IMR-90 (cell line): ENCODE measurements at regions not wholly inside any gene's neighbourhood (a gene's known extent, or its start where the extent isn't known, plus 50 kb on each side); places are given as distances from the start of the nearest gene placed in this dataset.

Experiments used
- ATAC-seq: fragments of 200-7000 bp; cut with Tn5 transposase; 2 replicates; pipeline ENCODE4 v1.9.1; 2020; ENCODE audit warnings: low read depth, mild to moderate bottlenecking, moderate library complexity
- BruUV-seq: library from RNA; stranded (reverse); fragments of 400-500 nt; replicated peaks from 2 replicates; lab custom pipeline; 2021; lab: Mats Ljungman, UMichigan
- CTCF ChIA-PET: fragments of 300-600 bp; formaldehyde crosslinking; extraction: SDS; loops from one replicate; lab custom pipeline; 2021; ENCODE audit warnings: antibody characterized with exemption; lab: Yijun Ruan, JAX
- POLR2A ChIA-PET: fragments of 300-600 bp; sonication (Branson Sonifier 250); formaldehyde crosslinking; loops from one replicate; lab custom pipeline; 2022; ENCODE audit warnings: antibody characterized with exemption; ENCODE audit not compliant: unreplicated experiment; lab: Charles Lee
- DNase-seq: peaks from one replicate; pipeline ENCODE4 v3.0.0; 2013
- H2AFZ ChIP-seq: replicated peaks from 2 replicates; pipeline ENCODE3; 2013; ENCODE audit warnings: low read length, mild to moderate bottlenecking; ENCODE audit not compliant: poor library complexity
- H2AK5ac ChIP-seq: 2 replicates; pipeline ENCODE4 v1.6.1; 2013; ENCODE audit warnings: low read depth, low read length, inconsistent platforms
- H2AK9ac ChIP-seq: replicated peaks from 2 replicates; pipeline ENCODE3; 2013; ENCODE audit warnings: mild to moderate bottlenecking, low read depth, low read length, moderate library complexity; ENCODE audit not compliant: poor library complexity
- H2BK120ac ChIP-seq: 2 replicates; pipeline ENCODE4 v1.6.1; 2013; ENCODE audit warnings: low read depth, low read length, inconsistent platforms
- H2BK15ac ChIP-seq: 3 replicates; pipeline ENCODE4 v1.6.1; 2013; ENCODE audit warnings: low read depth, low read length, inconsistent platforms
- H2BK20ac ChIP-seq: 2 replicates; pipeline ENCODE4 v1.6.1; 2013; ENCODE audit warnings: low read depth, mild to moderate bottlenecking, inconsistent platforms, low read length, moderate library complexity
- H2BK5ac ChIP-seq: 2 replicates; pipeline ENCODE4 v1.6.1; 2013; ENCODE audit warnings: mild to moderate bottlenecking, low read depth, low read length, inconsistent platforms; ENCODE audit not compliant: poor library complexity, severe bottlenecking
- H3K14ac ChIP-seq: replicated peaks from 2 replicates; pipeline ENCODE4 v1.6.1; 2013; ENCODE audit warnings: low read depth, low read length, inconsistent platforms
- H3K18ac ChIP-seq: 2 replicates; pipeline ENCODE4 v1.6.1; 2013; ENCODE audit warnings: low read depth, low read length, control low read depth
- H3K23ac ChIP-seq: 2 replicates; pipeline ENCODE4 v1.6.1; 2013; ENCODE audit warnings: low read depth, low read length, inconsistent platforms
- H3K27ac ChIP-seq: 2 replicates; pipeline ENCODE4 v1.5.1; 2013; ENCODE audit warnings: mild to moderate bottlenecking, control low read depth, low read length; ENCODE audit not compliant: insufficient read depth
- H3K27me3 ChIP-seq: 2 replicates; pipeline ENCODE4 v1.6.1; 2013; ENCODE audit warnings: low read length; ENCODE audit not compliant: control insufficient read depth, insufficient read depth
- H3K36me3 ChIP-seq: 2 replicates; pipeline ENCODE4 v1.6.1; 2013; ENCODE audit warnings: low read length, mixed read lengths; ENCODE audit not compliant: control insufficient read depth, insufficient read depth
- H3K4ac ChIP-seq: 2 replicates; pipeline ENCODE4 v1.6.1; 2013; ENCODE audit warnings: low read depth, low read length, inconsistent platforms
- H3K4me1 ChIP-seq: 2 replicates; pipeline ENCODE4 v1.6.1; 2013; ENCODE audit warnings: low read length, mixed read lengths; ENCODE audit not compliant: control insufficient read depth, insufficient read depth
- H3K4me2 ChIP-seq: 2 replicates; pipeline ENCODE4 v1.6.1; 2013; ENCODE audit warnings: low read depth, mild to moderate bottlenecking, control low read depth, low read length, moderate library complexity
- H3K4me3 ChIP-seq: 2 replicates; pipeline ENCODE4 v1.5.1; 2013; ENCODE audit warnings: low read depth, mild to moderate bottlenecking, control low read depth, low read length, moderate library complexity; ENCODE audit not compliant: insufficient read depth
- H3K56ac ChIP-seq: 2 replicates; pipeline ENCODE4 v1.6.1; 2013; ENCODE audit warnings: low read length, inconsistent platforms; ENCODE audit not compliant: insufficient read depth; ENCODE audit errors: extremely low read depth
- H3K79me1 ChIP-seq, 2 experiments: 2 replicates each; pipeline ENCODE4 v1.6.1; 2013; ENCODE audit warnings: low read length in 2 of 2, inconsistent platforms in 1 of 2, low read depth in 1 of 2
- H3K9ac ChIP-seq: 2 replicates; pipeline ENCODE4 v1.6.1; 2013; ENCODE audit warnings: low read depth, low read length, control low read depth
- H3K9me1 ChIP-seq: 2 replicates; pipeline ENCODE4 v1.6.1; 2013; ENCODE audit warnings: low read length, inconsistent platforms; ENCODE audit not compliant: insufficient read depth
- H3K9me3 ChIP-seq: 2 replicates; pipeline ENCODE4 v1.6.1; 2013; ENCODE audit warnings: low read length; ENCODE audit not compliant: control insufficient read depth, insufficient read depth
- H4K20me1 ChIP-seq: 2 replicates; pipeline ENCODE4 v1.6.1; 2013; ENCODE audit warnings: low read length, inconsistent platforms; ENCODE audit not compliant: insufficient read depth
- H4K5ac ChIP-seq: 2 replicates; pipeline ENCODE4 v1.6.1; 2013; ENCODE audit warnings: mild to moderate bottlenecking, low read depth, low read length, control low read depth
- H4K8ac ChIP-seq, 2 experiments: 2 replicates each; pipeline ENCODE4 v1.6.1; 2013; ENCODE audit warnings: low read depth in 2 of 2, low read length in 2 of 2, control low read depth in 1 of 2, inconsistent platforms in 1 of 2
- H4K91ac ChIP-seq: 2 replicates; pipeline ENCODE4 v1.6.1; 2013; ENCODE audit warnings: low read depth, low read length, inconsistent platforms; ENCODE audit not compliant: insufficient read depth
- BHLHE40 ChIP-seq: fragments of 150-350 bp; IDR thresholded peaks from 2 replicates; pipeline ENCODE4 v1.6.1; 2016; ENCODE audit warnings: mild to moderate bottlenecking, low read depth, low read length
- CEBPB ChIP-seq: IDR thresholded peaks from 2 replicates; pipeline ENCODE4 v1.6.1; 2012; ENCODE audit warnings: low read depth, low read length, improper control_type of control experiment
- CHD1 ChIP-seq: IDR thresholded peaks from 2 replicates; pipeline ENCODE4 v1.6.1; 2012; ENCODE audit warnings: low read depth, low read length, improper control_type of control experiment
- FOS ChIP-seq: fragments of 150-350 bp; IDR thresholded peaks from 2 replicates; pipeline ENCODE4 v1.6.1; 2016; ENCODE audit warnings: low read depth, low read length
- MAFK ChIP-seq: IDR thresholded peaks from 2 replicates; pipeline ENCODE4 v1.6.1; 2012; ENCODE audit warnings: low read depth, low read length, improper control_type of control experiment
- MAZ ChIP-seq: IDR thresholded peaks from 2 replicates; pipeline ENCODE4 v1.6.1; 2012; ENCODE audit warnings: low read depth, mild to moderate bottlenecking, low read length, improper control_type of control experiment, moderate library complexity, borderline replicate concordance
- MXI1 ChIP-seq: IDR thresholded peaks from 2 replicates; pipeline ENCODE4 v1.6.1; 2012; ENCODE audit warnings: low read depth, mild to moderate bottlenecking, low read length, moderate library complexity, borderline replicate concordance
- NFE2L2 ChIP-seq: fragments of 150-350 bp; IDR thresholded peaks from 2 replicates; pipeline ENCODE4 v1.6.1; 2016; ENCODE audit warnings: low read depth, mild to moderate bottlenecking, low read length
- POLR2A ChIP-seq: IDR thresholded peaks from 2 replicates; pipeline ENCODE4 v1.6.1; 2012; ENCODE audit warnings: mild to moderate bottlenecking, low read depth, low read length
- RAD21 ChIP-seq: IDR thresholded peaks from 2 replicates; pipeline ENCODE4 v1.6.1; 2012; ENCODE audit warnings: low read length, improper control_type of control experiment
- RCOR1 ChIP-seq: IDR thresholded peaks from 2 replicates; pipeline ENCODE4 v1.6.1; 2012; ENCODE audit warnings: mild to moderate bottlenecking, low read length, improper control_type of control experiment; ENCODE audit not compliant: insufficient replicate concordance
- RFX5 ChIP-seq: IDR thresholded peaks from 2 replicates; pipeline ENCODE4 v1.8.0; 2012; ENCODE audit warnings: low read depth, mild to moderate bottlenecking, low read length, moderate library complexity
- SMC3 ChIP-seq: fragments of 150-350 bp; IDR thresholded peaks from 2 replicates; pipeline ENCODE4 v1.6.1; 2016; ENCODE audit warnings: low read depth, mild to moderate bottlenecking, antibody characterized with exemption, low read length, moderate library complexity
- WGBS, 2 experiments: methylation state at CpG; one replicate each; pipeline versions ENCODE4 v1.1.5 to v1.1.7; 2013; ENCODE audit warnings: missing lambda C conversion rate in 2 of 2; ENCODE audit not compliant: insufficient read length in 1 of 2; ENCODE audit errors: extremely low coverage in 2 of 2; 5-methylcytosine and 5-hydroxymethylcytosine counted together
- dilution Hi-C: fragments of 300-500 bp; cut with HindIII; formaldehyde crosslinking; loops from one replicate; pipeline ENCODE4 v1.14.3; 2018; ENCODE audit warnings: low sequenced_read_pairs; ENCODE audit not compliant: unreplicated experiment
- in situ Hi-C: fragments of 300-500 bp; cut with MboI; formaldehyde crosslinking; loops from 3 replicates; pipeline ENCODE4 v1.14.3; 2019; ENCODE audit warnings: low sequenced_read_pairs, inconsistent platforms, mixed read lengths
- intact Hi-C: fragments of 100-400 bp; cut with micrococcal nuclease; formaldehyde crosslinking; loops from 2 replicates; pipeline ENCODE4 v1.10.0; 2022
- TF ChIP-seq, protein P1 (sequence below): fragments of 150-350 bp; IDR thresholded peaks from 2 replicates; pipeline ENCODE4 v1.6.1; 2017; ENCODE audit warnings: mild to moderate bottlenecking, antibody characterized with exemption, low read length, low read depth
- TF ChIP-seq, protein P2 (sequence below): conservative IDR thresholded peaks from 2 replicates; pipeline ENCODE4 v1.5.1; 2012; ENCODE audit warnings: mild to moderate bottlenecking, low read depth, low read length, improper control_type of control experiment
- TF ChIP-seq, protein P3 (sequence below): fragments of 150-350 bp; IDR thresholded peaks from 2 replicates; pipeline ENCODE4 v1.6.1; 2016; ENCODE audit warnings: low read depth, mild to moderate bottlenecking, low read length, moderate library complexity, borderline replicate concordance

DNA sequence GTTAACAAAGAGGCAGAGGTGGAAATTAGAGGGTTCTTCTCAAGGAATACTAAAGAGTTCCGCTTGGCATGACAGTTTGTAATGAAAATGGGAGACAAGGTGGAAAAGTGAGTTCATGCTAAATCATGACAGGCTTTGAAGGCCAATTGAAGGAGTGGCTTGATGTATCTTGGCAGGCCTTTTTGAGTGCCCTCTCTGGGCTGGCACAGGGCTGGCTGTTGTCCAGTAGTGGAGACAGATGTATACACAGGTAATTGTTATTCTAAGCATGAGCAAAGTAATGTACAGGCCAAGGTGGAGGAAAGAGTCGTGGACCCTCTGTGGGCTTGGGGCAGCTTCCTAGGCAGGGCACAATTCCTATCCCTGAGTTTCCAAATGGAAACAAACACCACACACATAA is 196.7 kb upstream of the GALNT2 start:
- in situ Hi-C loops, result no loop called here
- Histone ChIP-seq H2AK5ac (no peak overlapping the region), H3K27ac (no peak overlapping the region), H3K18ac (no peak overlapping the region), H2BK120ac (no peak overlapping the region), H3K4me3 (no peak overlapping the region), H3K23ac (no peak overlapping the region), H3K9me3 (no peaks in the 10 kb centered on the region), H3K14ac (no peak overlapping the region), H3K4me1 (no peaks in the 10 kb centered on the region), H3K56ac (no peak overlapping the region), H4K5ac (no peak overlapping the region), H4K8ac (no peak overlapping the region), H2BK20ac (no peak overlapping the region), H3K4me2 (no peak overlapping the region), H4K20me1 (no peaks in the 10 kb centered on the region), H3K79me1 (no peaks in the 10 kb centered on the region), H3K9me1 (no peaks in the 10 kb centered on the region), H3K27me3 (no peaks in the 10 kb centered on the region), H3K4ac (no peak overlapping the region), H4K91ac (no peak overlapping the region), H2AFZ (no peak overlapping the region), H2BK5ac (peak overlapping the region; percentile 30), H3K36me3 (no peaks in the 10 kb centered on the region), H2BK15ac (no peak overlapping the region), H3K9ac (no peak overlapping the region), H2AK9ac (no peak overlapping the region)
- TF ChIP-seq FOS (no peak), CHD1 (no peak), BHLHE40 (no peak), MAFK (no peak), SMC3 (no peak), RFX5 (no peak), MAZ (no peak), POLR2A (no peak), MXI1 (no peak), RCOR1 (no peak), RAD21 (no peak), CEBPB (no peak), NFE2L2 (no peak)
- TF ChIP-seq, protein P1, sequence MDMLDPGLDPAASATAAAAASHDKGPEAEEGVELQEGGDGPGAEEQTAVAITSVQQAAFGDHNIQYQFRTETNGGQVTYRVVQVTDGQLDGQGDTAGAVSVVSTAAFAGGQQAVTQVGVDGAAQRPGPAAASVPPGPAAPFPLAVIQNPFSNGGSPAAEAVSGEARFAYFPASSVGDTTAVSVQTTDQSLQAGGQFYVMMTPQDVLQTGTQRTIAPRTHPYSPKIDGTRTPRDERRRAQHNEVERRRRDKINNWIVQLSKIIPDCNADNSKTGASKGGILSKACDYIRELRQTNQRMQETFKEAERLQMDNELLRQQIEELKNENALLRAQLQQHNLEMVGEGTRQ, result no peak
- TF ChIP-seq, protein P2, sequence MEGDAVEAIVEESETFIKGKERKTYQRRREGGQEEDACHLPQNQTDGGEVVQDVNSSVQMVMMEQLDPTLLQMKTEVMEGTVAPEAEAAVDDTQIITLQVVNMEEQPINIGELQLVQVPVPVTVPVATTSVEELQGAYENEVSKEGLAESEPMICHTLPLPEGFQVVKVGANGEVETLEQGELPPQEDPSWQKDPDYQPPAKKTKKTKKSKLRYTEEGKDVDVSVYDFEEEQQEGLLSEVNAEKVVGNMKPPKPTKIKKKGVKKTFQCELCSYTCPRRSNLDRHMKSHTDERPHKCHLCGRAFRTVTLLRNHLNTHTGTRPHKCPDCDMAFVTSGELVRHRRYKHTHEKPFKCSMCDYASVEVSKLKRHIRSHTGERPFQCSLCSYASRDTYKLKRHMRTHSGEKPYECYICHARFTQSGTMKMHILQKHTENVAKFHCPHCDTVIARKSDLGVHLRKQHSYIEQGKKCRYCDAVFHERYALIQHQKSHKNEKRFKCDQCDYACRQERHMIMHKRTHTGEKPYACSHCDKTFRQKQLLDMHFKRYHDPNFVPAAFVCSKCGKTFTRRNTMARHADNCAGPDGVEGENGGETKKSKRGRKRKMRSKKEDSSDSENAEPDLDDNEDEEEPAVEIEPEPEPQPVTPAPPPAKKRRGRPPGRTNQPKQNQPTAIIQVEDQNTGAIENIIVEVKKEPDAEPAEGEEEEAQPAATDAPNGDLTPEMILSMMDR, result no peak
- TF ChIP-seq, protein P3, sequence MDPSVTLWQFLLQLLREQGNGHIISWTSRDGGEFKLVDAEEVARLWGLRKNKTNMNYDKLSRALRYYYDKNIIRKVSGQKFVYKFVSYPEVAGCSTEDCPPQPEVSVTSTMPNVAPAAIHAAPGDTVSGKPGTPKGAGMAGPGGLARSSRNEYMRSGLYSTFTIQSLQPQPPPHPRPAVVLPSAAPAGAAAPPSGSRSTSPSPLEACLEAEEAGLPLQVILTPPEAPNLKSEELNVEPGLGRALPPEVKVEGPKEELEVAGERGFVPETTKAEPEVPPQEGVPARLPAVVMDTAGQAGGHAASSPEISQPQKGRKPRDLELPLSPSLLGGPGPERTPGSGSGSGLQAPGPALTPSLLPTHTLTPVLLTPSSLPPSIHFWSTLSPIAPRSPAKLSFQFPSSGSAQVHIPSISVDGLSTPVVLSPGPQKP, result no peak
- DNase-seq (no peak), ATAC-seq (no peak)
- WGBS, 2 experiments, result 38% methylated on average over 1 of the region's 2 CpGs; no CpG with 5 or more reads in 1 of the 2 experiments
- no TSS peak for BruUV-seq
- intact Hi-C loops, result no loop called here
- ChIA-PET CTCF (no interaction called here), POLR2A (no interaction called here)
- dilution Hi-C loops, result no loop called here
